ENCODE measurements at regions not wholly inside any gene's neighbourhood (a gene's known extent, or its start where the extent isn't known, plus 50 kb on each side); places are given as distances from the start of the nearest gene placed in this dataset.

GRCh38 chr13:74476788-74477187, 342.6 kb upstream of the KLF12 start:
- CTCF ChIA-PET, result interaction anchor here (1.3 kb wide), 1 partner anchor 17 kb away, joined by 3 read pairs; no protein-coding TSS in a partner anchor
- no peak overlapping the region for H3K4me3 ChIP-seq (ENCODE audit: low read depth, low read length)
- DNase-seq (ENCODE audit: low read depth, low spot score), result no peak
- POLR2A ChIA-PET, result no interaction called here
- no peak for TF ChIP-seq CTCF (IDR thresholded peaks at IDR 0.05; ENCODE audit: insufficient read depth, low read length, missing control alignments)

- TF ChIP-seq CTCF (IDR thresholded peaks at IDR 0.05; ENCODE audit: insufficient read depth, low read length, missing control alignments), result no peak
- DNase-seq (ENCODE audit: low read depth, low spot score), result no peak
- H3K4me3 ChIP-seq (ENCODE audit: low read depth, low read length), result no peak overlapping the region
- ChIA-PET POLR2A (no interaction called here), CTCF (interaction anchor here (1.3 kb wide), 1 partner anchor 17 kb away, joined by 3 read pairs; no protein-coding TSS in a partner anchor)
Observed at GRCh38 chr13:74476365-74476764, 342.2 kb upstream of the KLF12 start.

- no peak for TF ChIP-seq CTCF (IDR thresholded peaks at IDR 0.05; ENCODE audit: insufficient read depth, low read length, missing control alignments)
- CTCF ChIA-PET, result no interaction called here
- DNase-seq (ENCODE audit: low read depth, low spot score), result no peak
- no peak overlapping the region for H3K4me3 ChIP-seq (ENCODE audit: low read depth, low read length)
- POLR2A ChIA-PET, result no interaction called here
Observed at GRCh38 chr13:74466864-74467263, 332.7 kb upstream of the KLF12 start.

GRCh38 chr13:74466020-74466419, 331.8 kb upstream of the KLF12 start:
- POLR2A ChIA-PET, result no interaction called here
- CTCF ChIA-PET, result no interaction called here
- no peak overlapping the region for H3K4me3 ChIP-seq (ENCODE audit: low read depth, low read length)
- no peak for DNase-seq (ENCODE audit: low read depth, low spot score)
- TF ChIP-seq CTCF (IDR thresholded peaks at IDR 0.05; ENCODE audit: insufficient read depth, low read length, missing control alignments), result no peak

- POLR2A ChIA-PET, result no interaction called here
- H3K4me3 ChIP-seq (ENCODE audit: low read depth, low read length), result no peak overlapping the region
- CTCF ChIA-PET, result no interaction called here
- DNase-seq (ENCODE audit: low read depth, low spot score), result no peak
- no peak for TF ChIP-seq CTCF (IDR thresholded peaks at IDR 0.05; ENCODE audit: insufficient read depth, low read length, missing control alignments)
Observed at GRCh38 chr13:74465271-74465670, 331.1 kb upstream of the KLF12 start.

GRCh38 chr13:74464670-74465069, 330.5 kb upstream of the KLF12 start:
- no peak for TF ChIP-seq CTCF (IDR thresholded peaks at IDR 0.05; ENCODE audit: insufficient read depth, low read length, missing control alignments)
- no peak for DNase-seq (ENCODE audit: low read depth, low spot score)
- POLR2A ChIA-PET, result no interaction called here
- H3K4me3 ChIP-seq (ENCODE audit: low read depth, low read length), result no peak overlapping the region
- CTCF ChIA-PET, result no interaction called here

Measured in AG04449 (cell line).